ENCODE measurements at regions not wholly inside any gene's neighbourhood (a gene's known extent, or its start where the extent isn't known, plus 50 kb on each side); places are given as distances from the start of the nearest gene placed in this dataset.

DNA sequence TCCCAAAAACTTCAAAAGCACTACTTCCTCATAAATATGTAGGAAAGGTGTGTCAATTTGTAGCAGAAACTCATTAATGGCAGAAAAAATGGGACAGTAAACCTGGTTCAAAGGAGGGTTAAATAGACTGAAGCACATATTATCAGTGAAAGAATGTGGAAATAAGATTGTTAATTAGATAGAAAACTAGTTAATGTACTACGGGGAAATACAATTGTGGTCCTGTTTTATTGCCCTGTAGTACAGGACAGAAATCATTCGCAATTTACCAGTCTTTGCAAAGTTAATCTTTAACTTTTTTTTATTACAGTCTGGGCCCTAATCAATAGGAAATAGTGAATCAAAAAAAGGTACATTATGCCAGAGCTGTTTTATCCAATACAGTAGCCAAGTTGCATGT lies 82.0 kb upstream of the PAK5 start:
- TF ChIP-seq, protein P1, sequence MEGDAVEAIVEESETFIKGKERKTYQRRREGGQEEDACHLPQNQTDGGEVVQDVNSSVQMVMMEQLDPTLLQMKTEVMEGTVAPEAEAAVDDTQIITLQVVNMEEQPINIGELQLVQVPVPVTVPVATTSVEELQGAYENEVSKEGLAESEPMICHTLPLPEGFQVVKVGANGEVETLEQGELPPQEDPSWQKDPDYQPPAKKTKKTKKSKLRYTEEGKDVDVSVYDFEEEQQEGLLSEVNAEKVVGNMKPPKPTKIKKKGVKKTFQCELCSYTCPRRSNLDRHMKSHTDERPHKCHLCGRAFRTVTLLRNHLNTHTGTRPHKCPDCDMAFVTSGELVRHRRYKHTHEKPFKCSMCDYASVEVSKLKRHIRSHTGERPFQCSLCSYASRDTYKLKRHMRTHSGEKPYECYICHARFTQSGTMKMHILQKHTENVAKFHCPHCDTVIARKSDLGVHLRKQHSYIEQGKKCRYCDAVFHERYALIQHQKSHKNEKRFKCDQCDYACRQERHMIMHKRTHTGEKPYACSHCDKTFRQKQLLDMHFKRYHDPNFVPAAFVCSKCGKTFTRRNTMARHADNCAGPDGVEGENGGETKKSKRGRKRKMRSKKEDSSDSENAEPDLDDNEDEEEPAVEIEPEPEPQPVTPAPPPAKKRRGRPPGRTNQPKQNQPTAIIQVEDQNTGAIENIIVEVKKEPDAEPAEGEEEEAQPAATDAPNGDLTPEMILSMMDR (IDR thresholded peaks at IDR 0.05) = no peak
- TF ChIP-seq POLR2AphosphoS5 (IDR thresholded peaks at IDR 0.05) = no peak
- TF ChIP-seq POLR2A (IDR thresholded peaks at IDR 0.05) = no peak
